CD14-positive monocyte (primary cell): ENCODE measurements at regions not wholly inside any gene's neighbourhood (a gene's known extent, or its start where the extent isn't known, plus 50 kb on each side); places are given as distances from the start of the nearest gene placed in this dataset.

ENCODE experiments used
- DNase-seq, 3 donors: peaks; one replicate each; pipeline ENCODE4 v3.0.0-alpha.2; 2011 to 2022
- H2AFZ ChIP-seq: 2 replicates; pipeline ENCODE4 v1.6.0; 2012; ENCODE audit warnings: mild to moderate bottlenecking, low read depth, low read length, inconsistent platforms; ENCODE audit not compliant: insufficient read depth, poor library complexity, severe bottlenecking
- H3K27ac ChIP-seq, 2 donors: 1 replicate in 1 of 2; 2 replicates in 1 of 2; pipeline ENCODE4 v1.5.1; 2012 to 2013; ENCODE audit warnings: low read length in 2 of 2, control low read depth in 1 of 2, inconsistent platforms in 1 of 2, low read depth in 1 of 2, mild to moderate bottlenecking in 1 of 2
- H3K27me3 ChIP-seq, 2 donors: one replicate each; pipeline versions ENCODE4 v1.6.0 to v1.6.1; 2011 to 2013; ENCODE audit warnings: low read length in 2 of 2; ENCODE audit not compliant: control insufficient read depth in 2 of 2, insufficient read depth in 2 of 2
- H3K36me3 ChIP-seq, 2 donors: replicated peaks in 1 of 2; 1 replicate in 1 of 2; 2 replicates in 1 of 2; pipeline versions ENCODE4 v1.5.1 to v1.6.1; 2012 to 2013; ENCODE audit warnings: low read length in 2 of 2, control low read depth in 1 of 2, inconsistent platforms in 1 of 2, mild to moderate bottlenecking in 1 of 2; ENCODE audit not compliant: insufficient read depth in 2 of 2, control insufficient read depth in 1 of 2
- H3K4me1 ChIP-seq, 2 donors: 1 replicate in 1 of 2; 2 replicates in 1 of 2; pipeline versions ENCODE4 v1.5.1 to v1.6.1; 2012 to 2013; ENCODE audit warnings: low read length in 2 of 2, control low read depth in 1 of 2, inconsistent platforms in 1 of 2, mild to moderate bottlenecking in 1 of 2, moderate library complexity in 1 of 2; ENCODE audit not compliant: insufficient read depth in 2 of 2, control insufficient read depth in 1 of 2
- H3K4me2 ChIP-seq: replicated peaks from 2 replicates; pipeline ENCODE3; 2012; ENCODE audit warnings: low read length, moderate library complexity, mild to moderate bottlenecking; ENCODE audit not compliant: poor library complexity, severe bottlenecking; ENCODE audit errors: extremely low read depth
- H3K4me3 ChIP-seq, 3 experiments: fragments of 200-600 bp in 1 of 3; sonication (generic) in 1 of 3; replicated peaks in 1 of 3; 1 replicate in 2 of 3; 2 replicates in 1 of 3; pipeline ENCODE4 v1.5.1; 2011 to 2013; ENCODE audit warnings: low read length in 3 of 3, mild to moderate bottlenecking in 3 of 3, control low read depth in 2 of 3, low read depth in 2 of 3, inconsistent platforms in 1 of 3, moderate library complexity in 1 of 3
- H3K79me2 ChIP-seq: 2 replicates; pipeline ENCODE4 v1.6.0; 2012; ENCODE audit warnings: mild to moderate bottlenecking, control low read depth, inconsistent platforms, low read length, moderate library complexity; ENCODE audit not compliant: insufficient read depth
- H3K9ac ChIP-seq: 2 replicates; pipeline ENCODE4 v1.6.0; 2017; ENCODE audit warnings: low read length, mild to moderate bottlenecking; ENCODE audit not compliant: insufficient read depth, poor library complexity, severe bottlenecking
- H3K9me3 ChIP-seq, 2 donors: replicated peaks in 1 of 2; 1 replicate in 1 of 2; 2 replicates in 1 of 2; pipeline versions ENCODE4 v1.5.1 to v1.6.1; 2012 to 2013; ENCODE audit warnings: low read length in 2 of 2, control low read depth in 1 of 2; ENCODE audit not compliant: control insufficient read depth in 1 of 2, insufficient read depth in 1 of 2
- H4K20me1 ChIP-seq: 2 replicates; pipeline ENCODE4 v1.6.0; 2012; ENCODE audit warnings: mild to moderate bottlenecking, low read length, control low read depth, moderate library complexity; ENCODE audit not compliant: insufficient read depth
- H3K27ac Mint-ChIP-seq, 7 donors: one replicate each; pipeline ENCODE4 v1.8.0; 2020; ENCODE audit warnings: mild to moderate bottlenecking in 7 of 7, mixed read lengths in 7 of 7, moderate library complexity in 6 of 7, inconsistent platforms in 2 of 7
- H3K27me3 Mint-ChIP-seq, 3 donors: one replicate each; pipeline ENCODE4 v1.8.0; 2021 to 2022; ENCODE audit warnings: low read depth in 3 of 3, mild to moderate bottlenecking in 3 of 3, mixed read lengths in 3 of 3, moderate library complexity in 3 of 3, inconsistent platforms in 1 of 3
- H3K36me3 Mint-ChIP-seq, 2 donors: one replicate each; pipeline ENCODE4 v1.8.0; 2020; ENCODE audit warnings: mixed read lengths in 2 of 2, inconsistent platforms in 1 of 2, mild to moderate bottlenecking in 1 of 2
- H3K4me1 Mint-ChIP-seq: one replicate; pipeline ENCODE4 v1.8.0; 2020; ENCODE audit warnings: mild to moderate bottlenecking, mixed read lengths
- H3K4me3 Mint-ChIP-seq, 2 donors: one replicate each; pipeline ENCODE4 v1.8.0; 2020; ENCODE audit warnings: mild to moderate bottlenecking in 2 of 2, mixed read lengths in 2 of 2, moderate library complexity in 1 of 2
- H3K9me3 Mint-ChIP-seq, 7 donors: one replicate each; pipeline ENCODE4 v1.8.0; 2020 to 2022; ENCODE audit warnings: mixed read lengths in 7 of 7, mild to moderate bottlenecking in 6 of 7, moderate library complexity in 6 of 7, inconsistent platforms in 2 of 7
- WGBS: methylation state at CpG from one replicate; pipeline ENCODE4 v1.1.5; 2013; ENCODE audit warnings: missing lambda C conversion rate; ENCODE audit not compliant: insufficient coverage; 5-methylcytosine and 5-hydroxymethylcytosine counted together
- intact Hi-C, 2 donors: fragments of 100-400 bp; cut with micrococcal nuclease; formaldehyde crosslinking; loops; one replicate each; pipeline versions ENCODE4 v1.15.0 to v1.15.1; 2023
- TF ChIP-seq, protein P1 (sequence below): fragments of 200-600 bp; IDR thresholded peaks from one replicate; pipeline ENCODE4 v1.8.0; 2022; ENCODE audit warnings: antibody characterized with exemption, mild to moderate bottlenecking

DNA sequence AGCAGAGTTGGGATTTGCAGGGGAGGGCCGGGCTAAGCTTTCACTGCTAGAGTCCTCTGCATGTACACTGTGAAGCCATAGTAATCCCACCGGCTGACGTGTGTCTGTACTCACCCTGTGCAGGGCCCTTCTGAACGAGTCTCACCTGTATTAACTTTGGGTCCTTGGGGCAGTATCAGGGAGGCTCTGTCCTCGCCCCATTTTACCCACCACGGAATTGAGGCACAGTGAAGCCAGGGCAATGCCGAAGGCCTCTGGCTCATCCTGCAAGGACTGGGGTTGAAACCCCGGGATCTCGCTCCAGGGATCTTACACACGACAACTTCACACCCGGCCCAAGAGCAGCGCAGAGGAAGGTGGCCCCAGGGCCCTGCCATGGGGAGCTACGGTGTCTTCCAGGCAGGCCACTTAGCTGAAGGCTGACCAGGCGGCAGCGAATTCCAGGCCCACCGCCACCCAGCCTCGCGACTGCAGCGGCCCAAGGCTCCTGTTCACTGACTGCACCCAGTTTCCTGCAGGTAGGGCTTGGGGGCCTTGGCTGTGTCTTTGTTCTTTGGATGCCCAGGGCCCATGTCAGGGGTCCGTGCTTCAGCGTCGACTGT, 75.5 kb upstream of the ADRA2C start:
- Histone ChIP-seq H3K9ac (no peak overlapping the region), H3K36me3 (no peaks in the 10 kb centered on the region), H3K4me2 (no peak overlapping the region), H3K9me3 (no peaks in the 10 kb centered on the region), H3K27me3 (peaks cover 0 to 2% of the 10 kb centered on the region in 2 donors), H4K20me1 (no peaks in the 10 kb centered on the region), H3K4me1 (no peaks in the 10 kb centered on the region), H3K4me3 (no peak overlapping the region), H3K79me2 (no peaks in the 10 kb centered on the region), H3K27ac (no peak overlapping the region), H2AFZ (no peak overlapping the region)
- intact Hi-C loops, result no loop called here
- H3K36me3 Mint-ChIP-seq, result no peaks in the 10 kb centered on the region
- H3K27ac Mint-ChIP-seq, result no peak overlapping the region
- 94% methylated on average over 19 of the region's 22 CpGs for WGBS
- no peak for DNase-seq
- TF ChIP-seq, protein P1, sequence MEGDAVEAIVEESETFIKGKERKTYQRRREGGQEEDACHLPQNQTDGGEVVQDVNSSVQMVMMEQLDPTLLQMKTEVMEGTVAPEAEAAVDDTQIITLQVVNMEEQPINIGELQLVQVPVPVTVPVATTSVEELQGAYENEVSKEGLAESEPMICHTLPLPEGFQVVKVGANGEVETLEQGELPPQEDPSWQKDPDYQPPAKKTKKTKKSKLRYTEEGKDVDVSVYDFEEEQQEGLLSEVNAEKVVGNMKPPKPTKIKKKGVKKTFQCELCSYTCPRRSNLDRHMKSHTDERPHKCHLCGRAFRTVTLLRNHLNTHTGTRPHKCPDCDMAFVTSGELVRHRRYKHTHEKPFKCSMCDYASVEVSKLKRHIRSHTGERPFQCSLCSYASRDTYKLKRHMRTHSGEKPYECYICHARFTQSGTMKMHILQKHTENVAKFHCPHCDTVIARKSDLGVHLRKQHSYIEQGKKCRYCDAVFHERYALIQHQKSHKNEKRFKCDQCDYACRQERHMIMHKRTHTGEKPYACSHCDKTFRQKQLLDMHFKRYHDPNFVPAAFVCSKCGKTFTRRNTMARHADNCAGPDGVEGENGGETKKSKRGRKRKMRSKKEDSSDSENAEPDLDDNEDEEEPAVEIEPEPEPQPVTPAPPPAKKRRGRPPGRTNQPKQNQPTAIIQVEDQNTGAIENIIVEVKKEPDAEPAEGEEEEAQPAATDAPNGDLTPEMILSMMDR, result no peak
- H3K4me3 Mint-ChIP-seq, result no peak overlapping the region
- H3K27me3 Mint-ChIP-seq, result peaks cover 5 to 16% (median 13%) of the 10 kb centered on the region in 3 donors
- peaks cover 0 to 5% (median 0%) of the 10 kb centered on the region in 7 donors for H3K9me3 Mint-ChIP-seq
- H3K4me1 Mint-ChIP-seq, result no peaks in the 10 kb centered on the region

DNA sequence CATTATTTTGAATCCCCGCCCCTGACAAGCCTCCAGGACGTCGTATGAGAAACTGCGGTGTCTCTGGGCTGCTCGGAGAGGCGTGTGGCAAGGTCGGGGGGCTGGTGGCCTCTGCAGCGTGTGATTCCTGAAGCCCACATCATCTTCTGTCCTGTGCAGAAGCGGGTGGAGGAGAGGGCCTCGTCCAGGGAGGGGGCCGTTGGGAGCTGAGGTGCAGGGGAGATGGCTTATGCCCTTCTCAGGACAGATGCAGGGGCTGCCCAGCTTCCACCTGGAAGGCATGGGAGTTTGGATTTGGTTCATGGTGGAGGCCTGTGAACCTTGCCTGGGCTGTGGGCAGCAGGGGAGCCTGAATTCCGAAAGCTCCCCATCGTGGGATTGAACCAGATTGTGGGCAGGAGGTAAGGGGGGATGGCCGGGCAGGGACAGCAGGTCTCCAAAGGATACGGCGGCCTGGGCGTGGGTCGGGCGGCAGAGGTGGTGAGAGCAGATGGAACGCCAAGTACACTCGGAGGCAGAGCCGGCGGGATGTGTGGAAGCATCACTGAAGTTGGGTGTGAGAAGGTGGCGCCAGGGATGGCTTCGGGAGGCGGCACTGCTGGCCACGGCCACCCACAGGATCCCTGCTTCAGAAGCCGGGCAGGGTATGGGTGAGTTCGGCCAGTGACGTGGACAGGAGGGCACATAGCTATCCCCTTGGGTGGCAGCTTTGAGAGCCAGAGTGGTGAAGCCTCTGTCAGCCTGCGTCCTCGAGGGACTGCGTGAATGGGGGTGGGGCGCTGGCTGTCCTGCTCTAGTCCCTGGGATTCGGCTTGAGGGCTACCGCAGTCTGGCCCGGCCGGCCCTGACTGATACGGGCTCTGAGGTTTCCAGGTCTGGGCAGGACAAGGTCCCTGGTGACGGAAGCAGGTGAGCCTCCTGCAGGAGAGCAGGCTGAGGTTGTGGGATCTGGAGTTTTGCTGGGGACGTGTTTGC, 76.3 kb upstream of the ADRA2C start:
- Mint-ChIP-seq H3K27me3 (peaks cover 4 to 16% (median 11%) of the 10 kb centered on the region in 3 donors), H3K4me1 (no peaks in the 10 kb centered on the region), H3K4me3 (no peak overlapping the region), H3K9me3 (peaks cover 0 to 2% (median 0%) of the 10 kb centered on the region in 7 donors), H3K27ac (no peak overlapping the region), H3K36me3 (no peaks in the 10 kb centered on the region)
- H2AFZ ChIP-seq, result no peak overlapping the region
- H3K27me3 ChIP-seq, result no peaks in the 10 kb centered on the region
- H3K4me2 ChIP-seq, result no peak overlapping the region
- intact Hi-C loops, result no loop called here
- DNase-seq, result no peak
- no peaks in the 10 kb centered on the region for H3K4me1 ChIP-seq
- TF ChIP-seq, protein P1, result no peak
- WGBS, result 90% methylated on average over 41 of the region's 41 CpGs
- H3K9ac ChIP-seq, result no peak overlapping the region
- H3K9me3 ChIP-seq, result no peaks in the 10 kb centered on the region
- no peaks in the 10 kb centered on the region for H4K20me1 ChIP-seq
- H3K4me3 ChIP-seq, result no peak overlapping the region
- no peak overlapping the region for H3K27ac ChIP-seq
- H3K79me2 ChIP-seq, result no peaks in the 10 kb centered on the region
- no peaks in the 10 kb centered on the region for H3K36me3 ChIP-seq
